ENCODE measurements at regions not wholly inside any gene's neighbourhood (a gene's known extent, or its start where the extent isn't known, plus 50 kb on each side); places are given as distances from the start of the nearest gene placed in this dataset.

DNA sequence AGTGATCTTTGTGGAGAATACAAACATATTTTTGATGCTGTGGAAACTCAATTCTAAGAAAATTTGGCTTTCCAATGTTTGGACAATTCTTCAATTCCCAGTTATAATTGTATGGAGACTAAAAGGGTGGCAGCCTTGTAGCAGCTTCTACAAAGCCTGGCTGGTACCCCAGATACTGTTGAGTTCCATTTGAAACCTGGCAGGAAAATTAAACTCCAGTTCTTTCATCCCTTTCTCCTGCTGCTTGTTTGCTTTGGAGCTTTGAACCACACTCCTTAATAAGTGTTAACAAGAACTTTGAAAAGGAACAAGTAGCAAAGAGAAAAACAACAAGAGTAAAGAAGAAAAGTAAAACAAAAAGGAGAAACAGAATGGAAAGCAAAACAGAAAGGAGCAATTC lies 172.6 kb upstream of the ADAMTS5 start:
- DNase-seq (no peak), ATAC-seq (no peak)
- intact Hi-C loops (cut with DNase I), result no loop called here
- H3K27me3 ChIP-seq, result no peaks in the 10 kb centered on the region
- H3K36me3 ChIP-seq (replicated peaks in 1 of 2; ENCODE audit: insufficient read depth in 1 of 2, low read depth in 2 of 2), result no peaks in the 10 kb centered on the region
- no peak overlapping the region for H3K4me3 ChIP-seq
- TF ChIP-seq POLR2A (IDR thresholded peaks at IDR 0.05) (no peak), CTCF (IDR thresholded peaks at IDR 0.05) (no peak)
- no peaks in the 10 kb centered on the region for H3K9me3 ChIP-seq
- H3K27ac ChIP-seq, result no peak overlapping the region
- peaks cover 2% of the 10 kb centered on the region for H3K4me1 ChIP-seq

DNA sequence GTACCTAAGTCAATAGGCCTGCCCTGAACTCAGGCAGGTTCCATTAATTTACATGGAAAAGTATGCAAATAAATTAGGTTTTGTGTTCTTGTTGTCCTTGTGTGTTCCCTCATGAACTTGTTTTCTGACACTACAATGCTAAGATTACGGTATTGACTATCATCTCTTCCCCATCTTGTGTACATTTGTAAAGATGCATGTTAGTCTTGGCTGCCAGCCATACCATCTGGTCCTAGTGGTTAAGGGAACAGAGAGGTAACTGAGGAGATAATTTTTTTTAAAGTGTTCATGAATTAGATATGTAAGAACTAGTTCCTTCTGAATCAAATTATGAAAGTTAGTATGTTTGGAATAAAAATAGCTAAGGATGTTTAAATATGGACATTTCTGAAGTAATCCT lies 167.6 kb upstream of the ADAMTS5 start:
- DNase-seq, result peak in 1 of 4 donors; percentile 7
- peaks cover 8% of the 10 kb centered on the region for H3K4me1 ChIP-seq
- intact Hi-C loops (cut with DNase I), result no loop called here
- H3K9me3 ChIP-seq, result no peaks in the 10 kb centered on the region
- no peak overlapping the region for H3K4me3 ChIP-seq
- ATAC-seq, result no peak
- no peak overlapping the region for H3K27ac ChIP-seq
- no peaks in the 10 kb centered on the region for H3K27me3 ChIP-seq
- TF ChIP-seq CTCF (IDR thresholded peaks at IDR 0.05) (no peak), POLR2A (IDR thresholded peaks at IDR 0.05) (no peak)
- whole genome bisulfite sequencing, 2 donors, result 39 to 41% methylated on average over 1 of the region's 1 CpG
- no peaks in the 10 kb centered on the region for H3K36me3 ChIP-seq (replicated peaks in 1 of 2; ENCODE audit: insufficient read depth in 1 of 2, low read depth in 2 of 2)

DNA sequence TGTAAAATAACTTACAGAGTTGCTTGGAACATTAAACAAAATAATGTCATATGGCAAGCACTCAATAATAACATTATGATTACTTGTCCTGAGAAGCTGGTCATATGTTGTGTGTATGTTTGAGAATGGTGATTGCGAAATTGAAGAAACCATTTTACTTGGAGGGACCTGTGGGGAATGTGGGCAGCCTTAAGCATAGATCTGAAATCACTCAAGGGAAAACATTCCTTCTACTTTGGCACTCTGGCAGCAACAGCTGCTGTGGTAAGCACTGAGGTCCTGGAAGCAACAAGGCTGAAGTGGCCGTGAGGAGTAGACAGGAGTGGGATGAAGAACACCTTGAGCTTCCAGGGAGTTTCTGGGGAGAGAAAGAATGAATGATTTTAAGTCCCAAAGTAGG lies 165.4 kb upstream of the ADAMTS5 start:
- 43 to 57% methylated on average over 2 of the region's 2 CpGs for WGBS, 2 donors
- Histone ChIP-seq H3K9me3 (no peaks in the 10 kb centered on the region), H3K27ac (no peak overlapping the region), H3K4me1 (peaks cover 8% of the 10 kb centered on the region), H3K4me3 (no peak overlapping the region), H3K36me3 (replicated peaks in 1 of 2; ENCODE audit: insufficient read depth in 1 of 2, low read depth in 2 of 2) (no peaks in the 10 kb centered on the region), H3K27me3 (no peaks in the 10 kb centered on the region)
- DNase-seq, result peak in 1 of 4 donors; percentile 26
- ATAC-seq, result peak; percentile 45
- TF ChIP-seq POLR2A (IDR thresholded peaks at IDR 0.05) (no peak), CTCF (IDR thresholded peaks at IDR 0.05) (no peak)
- intact Hi-C loops (cut with DNase I), result no loop called here

- Histone ChIP-seq H3K4me3 (no peak overlapping the region), H3K36me3 (replicated peaks in 1 of 2; ENCODE audit: insufficient read depth in 1 of 2, low read depth in 2 of 2) (no peaks in the 10 kb centered on the region), H3K4me1 (peaks cover 8% of the 10 kb centered on the region), H3K27ac (no peak overlapping the region), H3K9me3 (no peaks in the 10 kb centered on the region), H3K27me3 (no peaks in the 10 kb centered on the region)
- no peak for TF ChIP-seq POLR2A (IDR thresholded peaks at IDR 0.05)
- TF ChIP-seq CTCF (IDR thresholded peaks at IDR 0.05), result no peak
- no peak for DNase-seq
- ATAC-seq, result no peak
- intact Hi-C loops (cut with DNase I), result no loop called here
- WGBS, 2 donors, result 84 to 89% methylated on average over 3 of the region's 3 CpGs
Measured at GRCh38 chr21:27130154-27130553, 163.3 kb upstream of the ADAMTS5 start.

GRCh38 chr21:27129694-27130093 lies 162.8 kb upstream of the ADAMTS5 start:
- ATAC-seq, result no peak

More at GRCh38 chr21:27129694-27130093, 162.8 kb upstream of the ADAMTS5 start:
- no peaks in the 10 kb centered on the region for H3K9me3 ChIP-seq
- H3K4me3 ChIP-seq, result no peak overlapping the region
- H3K27me3 ChIP-seq, result no peaks in the 10 kb centered on the region
- DNase-seq, result no peak
- H3K36me3 ChIP-seq (replicated peaks in 1 of 2; ENCODE audit: insufficient read depth in 1 of 2, low read depth in 2 of 2), result no peaks in the 10 kb centered on the region
- peaks cover 8% of the 10 kb centered on the region for H3K4me1 ChIP-seq
- intact Hi-C loops (cut with DNase I), result no loop called here
- TF ChIP-seq POLR2A (IDR thresholded peaks at IDR 0.05) (no peak), CTCF (IDR thresholded peaks at IDR 0.05) (no peak)
- no peak overlapping the region for H3K27ac ChIP-seq
